ENCODE measurements at regions not wholly inside any gene's neighbourhood (a gene's known extent, or its start where the extent isn't known, plus 50 kb on each side); places are given as distances from the start of the nearest gene placed in this dataset.
A peak's percentile ranks its signal among the peaks of the same experiment; 100 is the strongest.

DNA sequence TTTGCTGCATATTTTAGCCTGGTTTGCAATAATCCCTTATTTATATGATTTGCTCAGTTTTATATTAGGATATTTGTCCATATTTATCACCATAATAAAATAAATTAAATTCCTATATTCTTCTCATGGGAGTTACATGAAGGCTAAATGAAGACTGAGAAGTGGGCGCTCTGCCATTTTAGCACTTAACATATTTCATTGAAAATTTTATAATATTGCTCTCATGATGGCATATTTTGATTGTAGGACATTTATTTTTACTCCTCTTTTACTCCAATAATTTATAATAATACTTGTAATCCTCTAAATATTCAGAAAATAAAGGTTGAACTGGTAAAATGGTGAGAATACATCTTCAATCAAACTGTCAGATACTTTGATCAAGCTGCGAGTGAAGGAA is 99.8 kb upstream of the SEMA3A start:
- Histone ChIP-seq H3K79me1 (ENCODE audit: low read depth, low read length) (no peaks in the 10 kb centered on the region), H3K14ac (ENCODE audit: low read length) (no peak overlapping the region), H3K4me3 (ENCODE audit: low read length in 2 of 2) (no peak overlapping the region), H4K8ac (ENCODE audit: low read depth, low read length) (no peak overlapping the region), H3K27ac (replicated peaks; ENCODE audit: low read length) (no peak overlapping the region), H2AFZ (ENCODE audit: low read length) (no peak overlapping the region), H2BK15ac (ENCODE audit: low read length) (no peak overlapping the region), H3K4me2 (ENCODE audit: insufficient read depth, low read length, poor library complexity, severe bottlenecking) (no peak overlapping the region), H2AK5ac (ENCODE audit: low read depth, low read length) (no peak overlapping the region), H2BK120ac (ENCODE audit: low read depth, low read length) (no peak overlapping the region), H3K9me3 (replicated peaks in 1 of 2; ENCODE audit: control insufficient read depth in 2 of 2, insufficient read depth in 1 of 2, low read depth in 1 of 2, low read length in 2 of 2) (no peaks in the 10 kb centered on the region), H2BK5ac (ENCODE audit: low read length) (no peak overlapping the region), H3K27me3 (ENCODE audit: control insufficient read depth in 3 of 3, insufficient read depth in 3 of 3, low read depth in 1 of 3, low read length in 3 of 3) (no peaks in the 10 kb centered on the region), H3K36me3 (replicated peaks in 1 of 2; ENCODE audit: control insufficient read depth in 2 of 2, insufficient read depth in 2 of 2, low read length in 2 of 2) (no peaks in the 10 kb centered on the region), H2BK12ac (ENCODE audit: low read length) (no peak overlapping the region), H4K91ac (ENCODE audit: low read depth, low read length, poor library complexity) (no peak overlapping the region), H3K4ac (ENCODE audit: low read length) (no peak overlapping the region), H3K23ac (ENCODE audit: low read depth, low read length, poor library complexity) (no peak overlapping the region), H3K9ac (ENCODE audit: low read depth, low read length, poor library complexity) (no peak overlapping the region), H3K18ac (ENCODE audit: low read length) (no peak overlapping the region), H3K4me1 (ENCODE audit: control insufficient read depth in 2 of 2, insufficient read depth in 1 of 2, low read depth in 1 of 2, low read length in 2 of 2) (no peaks in the 10 kb centered on the region)
- no CpG with 5 or more reads among the region's 2 CpGs for WGBS, 2 donors (ENCODE audit: extremely low coverage in 2 of 2, insufficient read length in 2 of 2, insufficient replicate concordance in 1 of 2)
- no peak for DNase-seq (ENCODE audit: low spot score)

DNA sequence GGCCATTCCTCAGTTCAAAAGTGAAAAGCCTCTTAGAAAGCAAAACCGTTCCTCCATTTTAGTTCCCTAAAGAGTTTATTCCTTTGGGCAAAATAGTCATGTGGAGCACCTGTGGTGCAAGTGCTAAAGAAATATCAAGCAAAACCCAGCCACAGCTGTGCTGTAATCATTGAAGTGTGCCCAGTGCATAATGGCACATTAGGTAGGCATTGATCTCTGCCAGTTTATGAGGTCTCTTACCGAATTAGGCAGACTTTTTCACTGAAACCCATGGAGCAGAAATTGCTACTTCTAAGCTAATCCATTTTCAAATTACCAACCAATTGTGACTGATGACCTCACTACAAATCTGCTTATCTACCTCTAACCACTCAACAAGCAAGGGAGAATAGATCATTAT is 97.2 kb upstream of the SEMA3A start:
- WGBS, 2 donors (ENCODE audit: extremely low coverage in 2 of 2, insufficient read length in 2 of 2, insufficient replicate concordance in 1 of 2), result no CpG with 5 or more reads among the region's 2 CpGs
- Histone ChIP-seq H3K79me1 (ENCODE audit: low read depth, low read length) (no peaks in the 10 kb centered on the region), H3K9ac (ENCODE audit: low read depth, low read length, poor library complexity) (no peak overlapping the region), H2BK120ac (ENCODE audit: low read depth, low read length) (no peak overlapping the region), H4K8ac (ENCODE audit: low read depth, low read length) (no peak overlapping the region), H3K4me2 (ENCODE audit: insufficient read depth, low read length, poor library complexity, severe bottlenecking) (no peak overlapping the region), H2BK15ac (ENCODE audit: low read length) (no peak overlapping the region), H4K91ac (ENCODE audit: low read depth, low read length, poor library complexity) (no peak overlapping the region), H2BK12ac (ENCODE audit: low read length) (no peak overlapping the region), H3K4ac (ENCODE audit: low read length) (no peak overlapping the region), H2BK5ac (ENCODE audit: low read length) (no peak overlapping the region), H3K14ac (ENCODE audit: low read length) (no peak overlapping the region), H3K27ac (replicated peaks; ENCODE audit: low read length) (peak overlapping the region; percentile 39), H3K36me3 (replicated peaks in 1 of 2; ENCODE audit: control insufficient read depth in 2 of 2, insufficient read depth in 2 of 2, low read length in 2 of 2) (no peaks in the 10 kb centered on the region), H3K27me3 (ENCODE audit: control insufficient read depth in 3 of 3, insufficient read depth in 3 of 3, low read depth in 1 of 3, low read length in 3 of 3) (no peaks in the 10 kb centered on the region), H3K18ac (ENCODE audit: low read length) (no peak overlapping the region), H3K23ac (ENCODE audit: low read depth, low read length, poor library complexity) (no peak overlapping the region), H3K9me3 (replicated peaks in 1 of 2; ENCODE audit: control insufficient read depth in 2 of 2, insufficient read depth in 1 of 2, low read depth in 1 of 2, low read length in 2 of 2) (no peaks in the 10 kb centered on the region), H2AK5ac (ENCODE audit: low read depth, low read length) (no peak overlapping the region), H3K4me3 (ENCODE audit: low read length in 2 of 2) (no peak overlapping the region), H3K4me1 (ENCODE audit: control insufficient read depth in 2 of 2, insufficient read depth in 1 of 2, low read depth in 1 of 2, low read length in 2 of 2) (no peaks in the 10 kb centered on the region), H2AFZ (ENCODE audit: low read length) (peak overlapping the region; percentile 49)
- peak; percentile 52 for DNase-seq (ENCODE audit: low spot score)

DNA sequence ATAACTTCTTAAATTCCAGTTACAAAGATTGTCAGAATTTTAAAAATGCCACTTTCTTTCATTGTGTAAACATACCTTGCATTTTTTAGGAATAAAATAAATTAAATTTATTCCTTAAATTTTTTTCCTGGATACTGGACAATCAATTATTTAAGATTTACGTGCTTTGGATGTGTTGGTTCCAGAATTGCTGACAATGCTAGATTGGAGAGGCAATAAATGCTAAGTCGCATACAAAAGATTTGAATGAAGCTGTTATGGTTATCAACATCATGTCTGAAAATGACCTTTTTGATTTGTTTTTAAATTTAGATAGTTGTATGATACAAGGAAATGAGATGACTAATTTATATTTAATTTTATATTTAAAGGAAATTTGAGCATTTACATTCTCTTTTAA is 89.2 kb upstream of the SEMA3A start:
- WGBS, 2 donors (ENCODE audit: extremely low coverage in 2 of 2, insufficient read length in 2 of 2, insufficient replicate concordance in 1 of 2), result no CpG with 5 or more reads among the region's 2 CpGs
- H3K14ac ChIP-seq (ENCODE audit: low read length), result no peak overlapping the region
- no peak overlapping the region for H3K4me3 ChIP-seq (ENCODE audit: low read length in 2 of 2)
- H2AK5ac ChIP-seq (ENCODE audit: low read depth, low read length), result no peak overlapping the region
- no peak overlapping the region for H2BK12ac ChIP-seq (ENCODE audit: low read length)
- no peak overlapping the region for H3K23ac ChIP-seq (ENCODE audit: low read depth, low read length, poor library complexity)
- H3K27ac ChIP-seq (replicated peaks; ENCODE audit: low read length), result no peak overlapping the region
- no peak overlapping the region for H2BK15ac ChIP-seq (ENCODE audit: low read length)
- no peaks in the 10 kb centered on the region for H3K36me3 ChIP-seq (replicated peaks in 1 of 2; ENCODE audit: control insufficient read depth in 2 of 2, insufficient read depth in 2 of 2, low read length in 2 of 2)
- H4K8ac ChIP-seq (ENCODE audit: low read depth, low read length), result no peak overlapping the region
- H4K91ac ChIP-seq (ENCODE audit: low read depth, low read length, poor library complexity), result no peak overlapping the region
- no peak overlapping the region for H2BK120ac ChIP-seq (ENCODE audit: low read depth, low read length)
- no peak overlapping the region for H2BK5ac ChIP-seq (ENCODE audit: low read length)
- H2AFZ ChIP-seq (ENCODE audit: low read length), result no peak overlapping the region
- no peak overlapping the region for H3K4ac ChIP-seq (ENCODE audit: low read length)
- H3K4me1 ChIP-seq (ENCODE audit: control insufficient read depth in 2 of 2, insufficient read depth in 1 of 2, low read depth in 1 of 2, low read length in 2 of 2), result no peaks in the 10 kb centered on the region
- no peak overlapping the region for H3K18ac ChIP-seq (ENCODE audit: low read length)
- H3K9me3 ChIP-seq (replicated peaks in 1 of 2; ENCODE audit: control insufficient read depth in 2 of 2, insufficient read depth in 1 of 2, low read depth in 1 of 2, low read length in 2 of 2), result no peaks in the 10 kb centered on the region
- no peaks in the 10 kb centered on the region for H3K27me3 ChIP-seq (ENCODE audit: control insufficient read depth in 3 of 3, insufficient read depth in 3 of 3, low read depth in 1 of 3, low read length in 3 of 3)
- no peak overlapping the region for H3K4me2 ChIP-seq (ENCODE audit: insufficient read depth, low read length, poor library complexity, severe bottlenecking)
- H3K79me1 ChIP-seq (ENCODE audit: low read depth, low read length), result no peaks in the 10 kb centered on the region
- no peak for DNase-seq (ENCODE audit: low spot score)
- H3K9ac ChIP-seq (ENCODE audit: low read depth, low read length, poor library complexity), result no peak overlapping the region

DNA sequence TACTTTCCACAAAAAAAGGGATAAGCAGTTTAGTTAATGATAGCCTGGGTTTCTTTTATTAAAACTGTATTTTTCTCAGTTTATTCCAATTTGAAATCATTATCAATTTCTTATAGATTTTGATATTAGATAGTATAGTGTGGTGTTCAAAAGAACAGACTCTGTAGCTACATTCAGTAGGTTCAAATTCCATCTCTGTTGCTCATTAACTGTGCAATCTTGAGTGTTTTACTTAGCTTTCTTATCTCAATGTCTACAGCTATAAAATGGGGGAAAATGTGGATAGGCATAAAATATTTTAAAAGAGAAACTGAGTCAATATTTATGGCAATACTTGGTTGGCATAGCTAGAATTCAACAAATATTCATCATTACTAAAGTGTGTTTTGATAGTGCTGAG is 86.9 kb upstream of the SEMA3A start:
- no peak overlapping the region for H3K14ac ChIP-seq (ENCODE audit: low read length)
- H2BK12ac ChIP-seq (ENCODE audit: low read length), result no peak overlapping the region
- H3K9me3 ChIP-seq (replicated peaks in 1 of 2; ENCODE audit: control insufficient read depth in 2 of 2, insufficient read depth in 1 of 2, low read depth in 1 of 2, low read length in 2 of 2), result no peaks in the 10 kb centered on the region
- no peak overlapping the region for H4K91ac ChIP-seq (ENCODE audit: low read depth, low read length, poor library complexity)
- no peak overlapping the region for H4K8ac ChIP-seq (ENCODE audit: low read depth, low read length)
- H2AK5ac ChIP-seq (ENCODE audit: low read depth, low read length), result no peak overlapping the region
- no peak overlapping the region for H3K18ac ChIP-seq (ENCODE audit: low read length)
- no peak overlapping the region for H2BK120ac ChIP-seq (ENCODE audit: low read depth, low read length)
- H3K27ac ChIP-seq (replicated peaks; ENCODE audit: low read length), result no peak overlapping the region
- no peak overlapping the region for H2BK5ac ChIP-seq (ENCODE audit: low read length)
- no peak overlapping the region for H3K23ac ChIP-seq (ENCODE audit: low read depth, low read length, poor library complexity)
- no peak overlapping the region for H3K4ac ChIP-seq (ENCODE audit: low read length)
- DNase-seq (ENCODE audit: low spot score), result no peak
- no peak overlapping the region for H3K4me3 ChIP-seq (ENCODE audit: low read length in 2 of 2)
- H3K4me2 ChIP-seq (ENCODE audit: insufficient read depth, low read length, poor library complexity, severe bottlenecking), result no peak overlapping the region
- H2BK15ac ChIP-seq (ENCODE audit: low read length), result no peak overlapping the region
- H3K27me3 ChIP-seq (ENCODE audit: control insufficient read depth in 3 of 3, insufficient read depth in 3 of 3, low read depth in 1 of 3, low read length in 3 of 3), result no peaks in the 10 kb centered on the region
- no peak overlapping the region for H3K9ac ChIP-seq (ENCODE audit: low read depth, low read length, poor library complexity)
- peaks cover 3 to 15% of the 10 kb centered on the region in 2 donors for H3K4me1 ChIP-seq (ENCODE audit: control insufficient read depth in 2 of 2, insufficient read depth in 1 of 2, low read depth in 1 of 2, low read length in 2 of 2)
- H3K36me3 ChIP-seq (replicated peaks in 1 of 2; ENCODE audit: control insufficient read depth in 2 of 2, insufficient read depth in 2 of 2, low read length in 2 of 2), result no peaks in the 10 kb centered on the region
- no peak overlapping the region for H2AFZ ChIP-seq (ENCODE audit: low read length)
- H3K79me1 ChIP-seq (ENCODE audit: low read depth, low read length), result no peaks in the 10 kb centered on the region

Measured in neuronal stem cell (in vitro differentiated cells).